ENCODE measurements at regions not wholly inside any gene's neighbourhood (a gene's known extent, or its start where the extent isn't known, plus 50 kb on each side); places are given as distances from the start of the nearest gene placed in this dataset.

DNA sequence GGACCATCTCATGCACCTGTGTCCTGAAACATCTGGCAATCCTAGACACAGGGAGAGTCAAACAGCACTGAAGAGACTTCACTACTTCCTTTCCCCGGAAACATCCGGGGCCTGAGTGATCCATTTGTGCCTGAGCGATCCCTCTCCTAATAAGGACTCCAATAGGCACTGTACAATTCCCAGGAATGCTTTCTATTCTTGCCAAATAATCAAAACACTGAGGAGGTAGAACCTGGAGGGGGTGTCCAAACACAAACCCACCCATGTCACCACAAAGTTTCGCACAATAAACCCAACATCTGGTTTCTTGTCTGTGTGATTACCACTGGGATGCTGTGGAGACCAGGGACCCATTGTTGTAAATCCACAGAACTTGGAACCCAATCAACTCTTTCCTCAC, 205.0 kb downstream of the OPA1 start:
- Histone ChIP-seq H3K4me1 (ENCODE audit: insufficient read depth, low read length) (no peaks in the 10 kb centered on the region), H3K27me3 (ENCODE audit: insufficient read depth, low read length, poor library complexity) (peaks cover 12% of the 10 kb centered on the region), H3K79me2 (ENCODE audit: insufficient read depth, low read length) (no peaks in the 10 kb centered on the region), H2AFZ (ENCODE audit: low read depth, low read length) (no peak overlapping the region), H3K27ac (ENCODE audit: low read length) (no peak overlapping the region), H3K9me3 (ENCODE audit: insufficient read depth, low read length, severe bottlenecking) (no peaks in the 10 kb centered on the region), H3K36me3 (ENCODE audit: insufficient read depth, low read length) (no peaks in the 10 kb centered on the region), H3K4me2 (ENCODE audit: insufficient read depth, low read length) (no peak overlapping the region), H3K4me3 (ENCODE audit: low read depth in 1 of 2, low read length in 2 of 2) (no peak overlapping the region), H3K9ac (ENCODE audit: low read depth, low read length) (no peak overlapping the region), H4K20me1 (ENCODE audit: insufficient read depth, low read length) (no peaks in the 10 kb centered on the region)
- no peak for ATAC-seq (ENCODE audit: insufficient read depth, low read depth)
- TF ChIP-seq EZH2 (IDR thresholded peaks at IDR 0.05; ENCODE audit: borderline replicate concordance, low read depth, low read length, severe bottlenecking): no peak
- TF ChIP-seq, protein P1, sequence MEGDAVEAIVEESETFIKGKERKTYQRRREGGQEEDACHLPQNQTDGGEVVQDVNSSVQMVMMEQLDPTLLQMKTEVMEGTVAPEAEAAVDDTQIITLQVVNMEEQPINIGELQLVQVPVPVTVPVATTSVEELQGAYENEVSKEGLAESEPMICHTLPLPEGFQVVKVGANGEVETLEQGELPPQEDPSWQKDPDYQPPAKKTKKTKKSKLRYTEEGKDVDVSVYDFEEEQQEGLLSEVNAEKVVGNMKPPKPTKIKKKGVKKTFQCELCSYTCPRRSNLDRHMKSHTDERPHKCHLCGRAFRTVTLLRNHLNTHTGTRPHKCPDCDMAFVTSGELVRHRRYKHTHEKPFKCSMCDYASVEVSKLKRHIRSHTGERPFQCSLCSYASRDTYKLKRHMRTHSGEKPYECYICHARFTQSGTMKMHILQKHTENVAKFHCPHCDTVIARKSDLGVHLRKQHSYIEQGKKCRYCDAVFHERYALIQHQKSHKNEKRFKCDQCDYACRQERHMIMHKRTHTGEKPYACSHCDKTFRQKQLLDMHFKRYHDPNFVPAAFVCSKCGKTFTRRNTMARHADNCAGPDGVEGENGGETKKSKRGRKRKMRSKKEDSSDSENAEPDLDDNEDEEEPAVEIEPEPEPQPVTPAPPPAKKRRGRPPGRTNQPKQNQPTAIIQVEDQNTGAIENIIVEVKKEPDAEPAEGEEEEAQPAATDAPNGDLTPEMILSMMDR (IDR thresholded peaks at IDR 0.05; ENCODE audit: borderline replicate concordance, extremely low read depth, low read length, poor library complexity, severe bottlenecking): no peak
- DNase-seq: no peak

DNA sequence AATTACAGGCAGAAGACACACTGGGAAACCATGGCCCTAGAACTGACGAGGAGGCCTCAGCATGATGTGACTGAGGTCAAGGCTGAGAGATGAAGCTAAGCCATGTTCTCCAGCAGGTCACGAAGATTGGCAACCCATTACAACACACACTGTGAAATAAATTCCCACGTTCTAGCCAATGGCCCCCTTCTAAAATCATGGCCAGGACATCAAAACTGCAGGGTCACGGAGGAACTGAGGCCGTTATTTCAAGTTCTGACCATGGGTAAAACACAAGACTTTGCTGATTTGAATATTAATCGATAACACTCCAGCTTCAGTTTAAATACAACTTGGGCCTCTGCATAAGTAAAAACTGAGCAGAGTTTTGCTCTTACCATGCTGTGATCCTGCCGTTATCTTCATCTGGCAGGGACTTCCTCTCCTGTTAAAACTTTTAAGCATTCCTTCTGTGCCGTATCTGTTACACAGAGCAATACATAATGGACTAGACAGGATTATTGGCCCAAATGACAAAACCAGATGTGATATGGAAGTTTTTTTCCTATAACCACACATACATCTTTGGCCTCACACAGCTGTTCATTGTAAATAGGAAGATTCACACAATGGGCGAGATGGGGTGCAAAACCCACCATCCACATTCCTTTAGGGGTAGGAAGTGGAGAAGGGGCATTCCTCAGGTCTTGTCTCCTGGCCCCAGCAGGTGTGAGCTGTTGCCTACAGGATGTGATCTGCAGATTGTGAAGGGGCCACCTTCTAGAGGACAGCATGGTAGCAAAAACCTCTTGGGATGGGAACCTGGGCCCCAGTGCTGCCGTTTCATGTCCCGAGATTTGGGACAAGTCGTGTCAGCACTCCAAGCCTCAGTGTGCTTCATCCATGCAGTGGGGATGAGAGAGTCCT, 207.4 kb downstream of the OPA1 start:
- no peaks in the 10 kb centered on the region for H3K36me3 ChIP-seq (ENCODE audit: insufficient read depth, low read length)
- H3K79me2 ChIP-seq (ENCODE audit: insufficient read depth, low read length): no peaks in the 10 kb centered on the region
- no peak for DNase-seq
- no peak overlapping the region for H3K27ac ChIP-seq (ENCODE audit: low read length)
- H3K9ac ChIP-seq (ENCODE audit: low read depth, low read length): no peak overlapping the region
- H3K4me1 ChIP-seq (ENCODE audit: insufficient read depth, low read length): no peaks in the 10 kb centered on the region
- H3K4me3 ChIP-seq (ENCODE audit: low read depth in 1 of 2, low read length in 2 of 2): no peak overlapping the region
- H4K20me1 ChIP-seq (ENCODE audit: insufficient read depth, low read length): no peaks in the 10 kb centered on the region
- peaks cover 14% of the 10 kb centered on the region for H3K27me3 ChIP-seq (ENCODE audit: insufficient read depth, low read length, poor library complexity)
- no peak overlapping the region for H2AFZ ChIP-seq (ENCODE audit: low read depth, low read length)
- no peak for ATAC-seq (ENCODE audit: insufficient read depth, low read depth)
- H3K4me2 ChIP-seq (ENCODE audit: insufficient read depth, low read length): no peak overlapping the region
- H3K9me3 ChIP-seq (ENCODE audit: insufficient read depth, low read length, severe bottlenecking): no peaks in the 10 kb centered on the region
- TF ChIP-seq, protein P1 (IDR thresholded peaks at IDR 0.05; ENCODE audit: borderline replicate concordance, extremely low read depth, low read length, poor library complexity, severe bottlenecking): no peak
- no peak for TF ChIP-seq EZH2 (IDR thresholded peaks at IDR 0.05; ENCODE audit: borderline replicate concordance, low read depth, low read length, severe bottlenecking)

DNA sequence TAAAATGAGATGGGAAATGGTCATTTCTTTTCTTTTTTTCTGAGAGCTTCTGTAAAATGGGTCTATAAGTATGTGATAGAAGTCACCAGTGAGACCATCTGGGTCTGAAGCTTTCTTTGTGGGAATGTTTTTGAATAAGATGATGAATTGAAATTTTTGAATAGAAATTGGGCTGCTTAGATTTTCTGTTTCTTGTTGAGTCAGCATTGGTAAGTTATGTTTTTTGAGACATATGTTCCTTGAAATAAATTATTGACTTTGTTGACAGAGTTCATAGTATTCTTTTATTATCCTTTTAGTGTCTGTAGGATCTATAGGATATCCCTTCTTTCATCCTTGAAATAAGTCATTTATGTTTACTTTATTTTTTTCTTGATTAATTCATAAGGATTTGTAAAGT, 208.1 kb downstream of the OPA1 start:
- no peak for TF ChIP-seq EZH2 (IDR thresholded peaks at IDR 0.05; ENCODE audit: borderline replicate concordance, low read depth, low read length, severe bottlenecking)
- TF ChIP-seq, protein P1 (IDR thresholded peaks at IDR 0.05; ENCODE audit: borderline replicate concordance, extremely low read depth, low read length, poor library complexity, severe bottlenecking): no peak
- DNase-seq (no peak), ATAC-seq (ENCODE audit: insufficient read depth, low read depth) (no peak)
- peaks cover 16% of the 10 kb centered on the region for H3K27me3 ChIP-seq (ENCODE audit: insufficient read depth, low read length, poor library complexity)
- H3K9ac ChIP-seq (ENCODE audit: low read depth, low read length): no peak overlapping the region
- H3K9me3 ChIP-seq (ENCODE audit: insufficient read depth, low read length, severe bottlenecking): no peaks in the 10 kb centered on the region
- H3K27ac ChIP-seq (ENCODE audit: low read length): no peak overlapping the region
- no peaks in the 10 kb centered on the region for H3K36me3 ChIP-seq (ENCODE audit: insufficient read depth, low read length)
- no peak overlapping the region for H2AFZ ChIP-seq (ENCODE audit: low read depth, low read length)
- H3K4me1 ChIP-seq (ENCODE audit: insufficient read depth, low read length): no peaks in the 10 kb centered on the region
- H3K4me2 ChIP-seq (ENCODE audit: insufficient read depth, low read length): no peak overlapping the region
- H3K4me3 ChIP-seq (ENCODE audit: low read depth in 1 of 2, low read length in 2 of 2): no peak overlapping the region
- no peaks in the 10 kb centered on the region for H3K79me2 ChIP-seq (ENCODE audit: insufficient read depth, low read length)
- no peaks in the 10 kb centered on the region for H4K20me1 ChIP-seq (ENCODE audit: insufficient read depth, low read length)
